Loucy (cell line): ENCODE measurements at regions not wholly inside any gene's neighbourhood (a gene's known extent, or its start where the extent isn't known, plus 50 kb on each side); places are given as distances from the start of the nearest gene placed in this dataset.
"Not testable (repeated sequence)": the region's sequence is repeated elsewhere in the genome, so short reads cannot be mapped to it uniquely, and the experiment has no call there.

ENCODE experiments used
- H2AFZ ChIP-seq: fragments of 200-600 bp; sonication (generic); 2 replicates; pipeline ENCODE4 v1.6.0; 2016; ENCODE audit warnings: antibody characterized with exemption, mild to moderate bottlenecking, low read length, moderate library complexity
- H3F3A ChIP-seq: fragments of 200-600 bp; 2 replicates; pipeline ENCODE4 v1.6.0; 2016; ENCODE audit warnings: antibody characterized with exemption, low read depth, mild to moderate bottlenecking
- H3K27me3 ChIP-seq: fragments of 200-600 bp; sonication (generic); 2 replicates; pipeline ENCODE4 v1.6.1; 2014; ENCODE audit warnings: low read length, mild to moderate bottlenecking; ENCODE audit not compliant: insufficient read depth, poor library complexity, severe bottlenecking
- H3K36me3 ChIP-seq: fragments of 200-600 bp; sonication (generic); 2 replicates; pipeline ENCODE4 v1.6.1; 2016; ENCODE audit warnings: low read length; ENCODE audit not compliant: insufficient read depth
- H3K4me1 ChIP-seq: fragments of 200-600 bp; sonication (generic); 2 replicates; pipeline ENCODE4 v1.5.1; 2014; ENCODE audit warnings: low read length, mild to moderate bottlenecking; ENCODE audit not compliant: insufficient read depth, poor library complexity, severe bottlenecking
- H3K4me2 ChIP-seq: fragments of 200-600 bp; sonication (generic); 2 replicates; pipeline ENCODE4 v1.6.0; 2014; ENCODE audit warnings: antibody characterized with exemption, low read length, low read depth, mild to moderate bottlenecking; ENCODE audit not compliant: poor library complexity, severe bottlenecking
- H3K4me3 ChIP-seq: fragments of 200-600 bp; sonication (generic); 2 replicates; pipeline ENCODE4 v1.5.1; 2014; ENCODE audit warnings: low read length, mild to moderate bottlenecking, mixed read lengths; ENCODE audit not compliant: poor library complexity, severe bottlenecking
- H3K79me2 ChIP-seq: fragments of 200-600 bp; sonication (generic); 2 replicates; pipeline ENCODE4 v1.6.1; 2014; ENCODE audit warnings: low read length; ENCODE audit not compliant: insufficient read depth
- H3K9ac ChIP-seq: fragments of 200-600 bp; sonication (generic); 2 replicates; pipeline ENCODE4 v1.6.0; 2014; ENCODE audit warnings: mild to moderate bottlenecking, low read depth, low read length, moderate library complexity; ENCODE audit not compliant: poor library complexity, severe bottlenecking
- H3K9me2 ChIP-seq: fragments of 200-600 bp; sonication (generic); replicated peaks from 2 replicates; pipeline ENCODE4 v1.6.1; 2016; ENCODE audit warnings: low read depth, low read length, mixed read lengths
- H3K9me3 ChIP-seq: fragments of 200-600 bp; sonication (generic); 2 replicates; pipeline ENCODE4 v1.6.1; 2014; ENCODE audit warnings: mild to moderate bottlenecking, antibody characterized with exemption, low read length, low read depth; ENCODE audit not compliant: insufficient read depth
- H4K20me1 ChIP-seq: fragments of 200-600 bp; sonication (generic); 2 replicates; pipeline ENCODE4 v1.6.0; 2014; ENCODE audit warnings: antibody characterized with exemption, low read length, mild to moderate bottlenecking; ENCODE audit not compliant: insufficient read depth, poor library complexity, severe bottlenecking
- TF ChIP-seq, protein P1 (sequence below): fragments of 200-600 bp; sonication (generic); conservative IDR thresholded peaks from 2 replicates; pipeline ENCODE4 v1.5.1; 2014; ENCODE audit warnings: mild to moderate bottlenecking, antibody characterized with exemption, low read length

DNA sequence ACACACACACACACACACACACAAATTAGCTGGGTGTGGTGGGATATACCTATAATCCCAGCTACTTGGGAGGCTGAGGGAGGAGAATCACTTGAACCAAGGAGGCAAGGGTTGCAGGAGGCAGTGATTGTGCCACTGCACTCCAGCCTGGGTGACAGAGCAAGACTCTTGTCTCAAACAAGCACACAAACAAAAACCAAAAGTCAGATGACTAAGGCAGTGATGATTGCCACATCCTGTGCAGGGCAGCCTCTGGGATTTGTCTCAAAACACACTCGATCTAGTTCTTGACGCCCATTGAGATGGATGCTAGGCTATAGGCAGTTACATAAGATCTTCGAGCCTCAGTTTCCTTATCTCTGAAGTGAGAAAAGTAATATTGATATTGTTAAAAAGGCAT, 183.1 kb upstream of the NOTCH2NLA start:
- not testable (repeated sequence) for H3K9ac ChIP-seq, H3K9me3 ChIP-seq, H3K27me3 ChIP-seq, H3K79me2 ChIP-seq, H3K36me3 ChIP-seq, H2AFZ ChIP-seq, H3F3A ChIP-seq, H3K4me3 ChIP-seq, H3K9me2 ChIP-seq, H4K20me1 ChIP-seq, H3K4me1 ChIP-seq, H3K4me2 ChIP-seq

DNA sequence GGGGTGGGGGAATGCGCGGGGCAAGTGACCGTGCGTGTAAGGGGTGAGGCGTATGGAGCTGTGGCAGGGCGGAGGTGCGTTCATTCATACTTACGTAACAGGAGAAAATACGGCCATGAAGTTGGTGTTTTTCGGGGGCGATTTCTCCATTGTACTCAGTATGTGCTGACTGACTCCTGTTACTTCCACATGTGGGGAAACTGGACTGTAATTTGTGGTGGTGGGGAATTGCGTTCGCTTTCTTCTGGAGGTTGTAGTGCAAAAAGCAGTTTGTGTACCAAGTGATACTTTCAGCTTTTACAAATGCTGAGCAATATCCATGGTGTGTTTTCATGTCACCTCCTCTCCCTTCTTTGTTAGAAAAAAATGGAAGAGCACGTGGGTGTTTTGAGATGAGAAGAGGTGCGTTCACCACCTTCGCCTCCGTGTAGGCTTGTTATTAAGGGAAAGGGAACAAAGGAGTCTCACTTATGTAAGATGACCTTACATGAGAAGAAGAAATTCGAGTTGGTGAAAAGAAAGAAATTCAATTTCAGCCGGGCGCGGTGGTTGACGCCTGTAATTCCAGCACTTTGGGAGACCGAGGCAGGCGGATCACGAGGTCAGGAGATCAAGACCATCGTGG, 181.1 kb upstream of the NOTCH2NLA start:
- peak overlapping the region; percentile 32; the same call in 1 of the 2 replicates for H2AFZ ChIP-seq
- not testable (repeated sequence) for H3K79me2 ChIP-seq
- H3K9ac ChIP-seq, result peak overlapping the region; percentile 30

DNA sequence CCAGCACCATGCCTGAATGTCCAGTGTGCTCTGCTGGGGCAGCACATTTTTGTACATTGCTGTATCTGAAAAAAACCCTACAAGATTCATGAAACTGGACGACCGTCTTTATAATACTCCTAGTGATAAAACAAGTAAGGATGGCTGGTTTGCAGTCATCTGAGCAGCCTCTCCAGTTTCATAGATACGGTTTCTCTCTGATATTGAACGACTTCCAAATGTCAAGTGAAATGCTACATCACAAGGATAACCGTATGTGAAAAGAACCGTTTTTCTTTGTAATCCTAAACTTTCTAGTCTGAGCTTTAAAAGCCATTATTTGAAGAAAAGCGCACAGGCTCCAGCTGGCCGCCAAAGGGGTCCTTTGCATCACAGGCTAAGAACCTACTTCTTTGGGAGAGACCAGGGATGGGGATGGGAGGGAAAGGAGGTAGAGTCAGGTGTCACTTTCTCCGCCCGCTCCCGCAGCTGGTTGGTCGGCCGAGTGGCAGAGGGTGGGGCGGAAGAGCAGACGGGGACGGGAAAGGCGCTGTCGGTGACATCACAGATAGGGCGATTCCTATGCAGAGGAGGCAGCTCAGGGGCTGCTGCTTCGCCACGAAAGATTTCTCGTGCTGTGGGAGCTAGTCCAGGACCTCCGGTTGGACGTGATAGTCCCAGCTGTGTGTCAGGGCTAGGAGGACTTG, 180.4 kb upstream of the NOTCH2NLA start:
- peak overlapping the region; percentile 64 for H3K4me3 ChIP-seq
- not testable (repeated sequence) for H3F3A ChIP-seq, H3K9me3 ChIP-seq, H3K9me2 ChIP-seq, H3K79me2 ChIP-seq, H4K20me1 ChIP-seq, H3K4me1 ChIP-seq, H3K36me3 ChIP-seq, H3K27me3 ChIP-seq
- peak overlapping the region; percentile 30 for H3K9ac ChIP-seq
- 0 out of 2 replicates have a peak overlapping the region, but pooled peaks have one; percentile 55 for H2AFZ ChIP-seq
- peak overlapping the region; percentile 63 for H3K4me2 ChIP-seq

More for the DNA sequence above, 181.1 kb upstream of the NOTCH2NLA start:
- Histone ChIP-seq H3K4me3 (peak overlapping the region; percentile 64), H3K4me2 (peak overlapping the region; percentile 55)
- H3K4me1 ChIP-seq, H3K27me3 ChIP-seq, H3K9me2 ChIP-seq, H3K9me3 ChIP-seq, H4K20me1 ChIP-seq, H3K36me3 ChIP-seq, H3F3A ChIP-seq: not testable (repeated sequence)

DNA sequence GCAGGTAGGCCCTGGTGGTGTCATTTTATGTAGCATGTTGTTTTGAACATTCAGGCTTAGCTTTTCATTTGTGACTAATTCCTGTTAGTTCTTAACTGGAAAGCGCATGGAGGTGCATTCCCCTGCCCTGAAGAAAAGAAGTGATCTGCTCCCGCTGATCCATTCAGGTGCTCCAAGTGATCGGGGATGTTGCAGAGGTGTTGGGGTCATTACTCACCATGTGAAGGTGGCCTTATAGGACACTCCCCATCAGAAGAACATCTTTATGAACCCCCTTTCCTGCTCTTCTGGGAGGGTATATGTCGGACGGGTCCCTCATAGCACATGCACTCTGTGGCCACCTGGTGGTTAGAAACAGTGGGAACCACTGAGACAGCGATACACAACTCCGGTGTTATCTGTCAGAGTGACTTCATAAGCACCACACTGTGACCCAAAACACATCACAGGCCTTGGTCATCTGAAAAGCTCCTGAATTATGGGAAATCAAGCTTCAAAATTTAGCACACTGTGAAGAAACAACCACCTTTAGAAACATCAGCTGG, 172.5 kb upstream of the NOTCH2NLA start:
- not testable (repeated sequence) for H3K4me3 ChIP-seq, H3K4me1 ChIP-seq, H4K20me1 ChIP-seq, H3K27me3 ChIP-seq, H3K9me2 ChIP-seq, H3K9me3 ChIP-seq, H3F3A ChIP-seq, H3K4me2 ChIP-seq, H3K79me2 ChIP-seq, H3K36me3 ChIP-seq, H3K9ac ChIP-seq
- TF ChIP-seq, protein P1, sequence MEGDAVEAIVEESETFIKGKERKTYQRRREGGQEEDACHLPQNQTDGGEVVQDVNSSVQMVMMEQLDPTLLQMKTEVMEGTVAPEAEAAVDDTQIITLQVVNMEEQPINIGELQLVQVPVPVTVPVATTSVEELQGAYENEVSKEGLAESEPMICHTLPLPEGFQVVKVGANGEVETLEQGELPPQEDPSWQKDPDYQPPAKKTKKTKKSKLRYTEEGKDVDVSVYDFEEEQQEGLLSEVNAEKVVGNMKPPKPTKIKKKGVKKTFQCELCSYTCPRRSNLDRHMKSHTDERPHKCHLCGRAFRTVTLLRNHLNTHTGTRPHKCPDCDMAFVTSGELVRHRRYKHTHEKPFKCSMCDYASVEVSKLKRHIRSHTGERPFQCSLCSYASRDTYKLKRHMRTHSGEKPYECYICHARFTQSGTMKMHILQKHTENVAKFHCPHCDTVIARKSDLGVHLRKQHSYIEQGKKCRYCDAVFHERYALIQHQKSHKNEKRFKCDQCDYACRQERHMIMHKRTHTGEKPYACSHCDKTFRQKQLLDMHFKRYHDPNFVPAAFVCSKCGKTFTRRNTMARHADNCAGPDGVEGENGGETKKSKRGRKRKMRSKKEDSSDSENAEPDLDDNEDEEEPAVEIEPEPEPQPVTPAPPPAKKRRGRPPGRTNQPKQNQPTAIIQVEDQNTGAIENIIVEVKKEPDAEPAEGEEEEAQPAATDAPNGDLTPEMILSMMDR, result peak; percentile 44
- H2AFZ ChIP-seq, result 0 out of 2 replicates have a peak overlapping the region, but pooled peaks have one; percentile 36

DNA sequence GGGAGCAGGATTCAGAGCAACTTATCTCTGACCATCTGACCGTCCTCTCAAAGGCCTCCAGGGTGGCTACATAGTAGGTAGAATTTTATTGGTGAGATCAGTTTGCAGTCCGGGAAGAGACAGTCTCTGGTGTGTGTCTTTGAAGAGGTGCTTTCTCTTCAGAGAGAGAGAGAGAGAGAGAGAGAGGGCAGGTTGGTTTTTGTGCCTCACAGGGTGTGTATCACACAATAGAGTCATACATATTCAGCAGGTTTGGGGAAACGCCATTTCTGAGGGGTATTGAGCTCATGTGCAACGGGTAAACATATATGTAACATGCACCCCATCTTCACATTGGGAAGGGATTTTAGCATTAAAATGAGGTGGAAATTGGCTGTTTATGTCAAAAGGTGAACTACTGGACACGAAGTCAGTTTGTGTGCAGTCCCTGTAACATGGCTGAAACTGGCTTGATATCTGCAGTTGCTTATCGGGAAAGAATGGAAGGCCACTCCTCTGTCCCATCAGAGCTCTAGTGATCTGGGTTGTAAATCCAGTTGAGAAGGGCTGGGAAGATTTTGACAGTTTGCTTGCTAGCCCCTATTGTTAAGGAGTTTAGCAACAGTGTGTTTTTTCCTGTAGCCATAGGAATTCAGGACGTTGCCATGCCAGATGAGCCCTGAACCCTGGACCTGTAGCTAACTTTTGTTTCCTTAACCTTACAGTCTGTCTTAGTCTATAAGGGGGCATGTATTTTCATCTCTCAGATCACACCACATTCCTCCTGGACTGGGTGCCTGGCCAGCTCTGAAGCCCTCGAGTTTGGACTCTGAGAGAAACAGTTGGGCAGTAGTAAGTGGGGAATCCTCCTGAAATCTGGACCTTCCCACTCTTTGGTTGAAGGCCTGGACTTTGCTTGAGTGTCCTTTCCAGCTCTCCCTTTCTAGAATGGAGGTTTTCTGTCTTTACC, 171.6 kb upstream of the NOTCH2NLA start:
- not testable (repeated sequence) for H3K4me3 ChIP-seq, H2AFZ ChIP-seq, H3K27me3 ChIP-seq, H3K4me2 ChIP-seq, H3K9me2 ChIP-seq, H3F3A ChIP-seq, H3K9ac ChIP-seq, H4K20me1 ChIP-seq, H3K79me2 ChIP-seq, H3K4me1 ChIP-seq, H3K36me3 ChIP-seq, H3K9me3 ChIP-seq

DNA sequence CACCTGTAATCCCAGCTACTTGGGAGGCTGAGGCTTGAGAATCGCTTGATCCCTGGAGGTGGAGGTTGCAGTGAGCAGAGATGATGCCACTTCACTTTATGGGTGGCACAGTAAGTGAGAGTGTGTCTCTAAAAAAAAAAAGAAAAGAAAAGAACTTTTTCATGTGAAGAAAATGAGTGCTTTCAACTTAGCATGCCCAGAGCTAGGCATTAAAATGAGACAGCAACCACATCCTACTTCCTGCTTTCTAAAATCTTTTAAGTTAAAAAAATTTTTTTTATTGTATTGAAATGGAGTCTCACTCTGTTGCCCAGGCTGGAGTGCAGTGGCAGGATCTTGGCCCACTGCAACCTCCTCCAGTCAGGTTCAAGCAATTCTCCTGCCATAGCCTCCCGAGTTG, 170.4 kb upstream of the NOTCH2NLA start:
- not testable (repeated sequence) for H3K4me2 ChIP-seq, H3K9me3 ChIP-seq

More for the DNA sequence above, 170.4 kb upstream of the NOTCH2NLA start:
- not testable (repeated sequence) for H3K36me3 ChIP-seq, H2AFZ ChIP-seq, H3K4me3 ChIP-seq, H3K79me2 ChIP-seq, H3F3A ChIP-seq, H4K20me1 ChIP-seq, H3K27me3 ChIP-seq, H3K9ac ChIP-seq, H3K4me1 ChIP-seq, H3K9me2 ChIP-seq
